ENCODE measurements at regions not wholly inside any gene's neighbourhood (a gene's known extent, or its start where the extent isn't known, plus 50 kb on each side); places are given as distances from the start of the nearest gene placed in this dataset.

DNA sequence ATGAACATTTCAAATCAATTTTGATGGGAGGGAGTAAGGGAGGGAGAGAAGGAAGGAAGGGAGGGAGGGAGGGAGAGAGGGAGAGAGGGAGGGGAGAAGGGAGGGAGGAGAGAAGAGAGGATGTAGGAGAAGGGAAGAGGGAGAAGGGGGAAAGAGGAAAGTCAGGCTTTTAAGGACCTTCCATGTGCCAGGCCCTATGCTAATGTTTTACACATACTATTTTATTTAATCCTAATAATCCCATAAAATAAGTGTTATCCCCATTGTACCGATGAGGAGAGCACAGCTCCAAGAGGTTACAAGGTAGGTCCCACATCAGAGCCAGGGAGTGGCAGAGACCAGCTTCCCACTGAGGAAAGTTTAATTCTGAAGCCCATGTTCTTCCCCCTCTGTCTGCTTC, 341.9 kb downstream of the RAB28 start:
- no peaks in the 10 kb centered on the region for H3K27me3 ChIP-seq (replicated peaks in 1 of 4; ENCODE audit: control insufficient read depth in 3 of 4, extremely low read depth in 1 of 4, insufficient read depth in 3 of 4, low read length in 3 of 4)
- no peak overlapping the region for H3K4me2 ChIP-seq (ENCODE audit: insufficient read depth in 1 of 2, low read depth in 2 of 2, low read length in 2 of 2)
- no peaks in the 10 kb centered on the region for H3K36me3 ChIP-seq (ENCODE audit: control insufficient read depth in 2 of 4, insufficient read depth in 4 of 4, low read length in 3 of 4)
- H3K56ac ChIP-seq (replicated peaks; ENCODE audit: insufficient read length, low read depth, low read length) = no peak overlapping the region
- 77% methylated on average over 1 of the region's 1 CpG; no CpG with 5 or more reads in 1 of the 2 experiments for WGBS, 2 experiments (ENCODE audit: extremely low coverage in 1 of 2, insufficient coverage in 1 of 2, insufficient read length in 1 of 2, insufficient replicate concordance in 2 of 2, low coverage in 1 of 2, low lambda C conversion rate in 2 of 2, missing lambda C conversion rate in 1 of 2)
- H2BK12ac ChIP-seq (ENCODE audit: low read depth, low read length) = no peak overlapping the region
- no peak overlapping the region for H3K14ac ChIP-seq (ENCODE audit: insufficient read length)
- ChIA-PET CTCF (ENCODE audit: partially characterized antibody) (no interaction called here), POLR2A (ENCODE audit: partially characterized antibody) (no interaction called here)
- no peak overlapping the region for H3K27ac ChIP-seq (ENCODE audit: low read depth, low read length)
- no peak overlapping the region for H2BK20ac ChIP-seq (ENCODE audit: low read length)
- H4K20me1 ChIP-seq (replicated peaks in 1 of 2; ENCODE audit: control insufficient read depth in 1 of 2, insufficient read depth in 2 of 2, low read length in 2 of 2) = peaks cover 0 to 4% of the 10 kb centered on the region in 2 experiments
- no peak overlapping the region for H2BK15ac ChIP-seq (ENCODE audit: low read length)
- no peaks in the 10 kb centered on the region for H3K4me1 ChIP-seq (replicated peaks in 1 of 4; ENCODE audit: control insufficient read depth in 3 of 4, insufficient read depth in 4 of 4, low read length in 3 of 4)
- FAIRE-seq (no peak), DNase-seq (ENCODE audit: low read depth in 1 of 2, low spot score in 2 of 2) (no peak)
- no peak overlapping the region for H4K91ac ChIP-seq (replicated peaks; ENCODE audit: insufficient read length, low read length)
- no peak overlapping the region for H2AK5ac ChIP-seq (ENCODE audit: low read depth, low read length)
- no peak overlapping the region for H3K23ac ChIP-seq (ENCODE audit: insufficient read length)
- H3K79me1 ChIP-seq (ENCODE audit: low read depth, low read length) = no peaks in the 10 kb centered on the region
- H3K9ac ChIP-seq (replicated peaks in 1 of 4; ENCODE audit: extremely low read depth in 1 of 4, low read depth in 3 of 4, low read length in 3 of 4) = no peak overlapping the region
- no peak overlapping the region for H2BK120ac ChIP-seq (replicated peaks; ENCODE audit: low read depth, low read length)
- H3K4me3 ChIP-seq (ENCODE audit: extremely low read depth in 1 of 4, insufficient read depth in 2 of 4, low read depth in 3 of 4, low read length in 4 of 4) = no peak overlapping the region
- no peaks in the 10 kb centered on the region for H3K9me3 ChIP-seq (ENCODE audit: insufficient read depth in 2 of 2, low read depth in 1 of 2, low read length in 1 of 2)
- no peak overlapping the region for H4K5ac ChIP-seq (ENCODE audit: insufficient read length, low read depth, low read length)
- no peak overlapping the region for H2AFZ ChIP-seq (ENCODE audit: low read length)
- H3K23me2 ChIP-seq (ENCODE audit: low read depth, low read length) = peaks cover 3% of the 10 kb centered on the region; the same call in 1 of the 2 replicates
- H3K18ac ChIP-seq (ENCODE audit: extremely low read depth, low read length) = no peak overlapping the region
- no peak overlapping the region for H4K8ac ChIP-seq (ENCODE audit: extremely low read depth, insufficient read depth, low read length)
- H2BK5ac ChIP-seq (ENCODE audit: low read depth, low read length) = no peak overlapping the region
- no peak overlapping the region for H3K4ac ChIP-seq (replicated peaks; ENCODE audit: insufficient read length, low read depth, low read length)
- H3K79me2 ChIP-seq (ENCODE audit: control insufficient read depth in 1 of 2, insufficient read depth in 2 of 2, low read length in 2 of 2) = no peaks in the 10 kb centered on the region
- TF ChIP-seq PHF8 (conservative IDR thresholded peaks at IDR 0.05; ENCODE audit: low read depth, low read length) (no peak), CBX8 (IDR thresholded peaks at IDR 0.05; ENCODE audit: borderline replicate concordance, low read depth, low read length) (no peak), SIRT6 (IDR thresholded peaks at IDR 0.05; ENCODE audit: low read length) (no peak), KDM4A (IDR thresholded peaks at IDR 0.05; ENCODE audit: low read depth, low read length, severe bottlenecking) (no peak), RAD21 (IDR thresholded peaks at IDR 0.05 in 1 of 2, conservative IDR thresholded peaks at IDR 0.05 in 1 of 2; ENCODE audit: low read depth in 2 of 2, low read length in 2 of 2) (no peak), GTF2F1 (IDR thresholded peaks at IDR 0.05; ENCODE audit: borderline replicate concordance, low read depth, low read length) (no peak), BCL11A (IDR thresholded peaks at IDR 0.05; ENCODE audit: low read depth in 2 of 2, low read length in 2 of 2) (no peak), SP1 (IDR thresholded peaks at IDR 0.05; ENCODE audit: low read depth, low read length) (no peak), RFX5 (IDR thresholded peaks at IDR 0.05; ENCODE audit: borderline replicate concordance, low read depth, low read length) (no peak), KDM5A (IDR thresholded peaks at IDR 0.05; ENCODE audit: low read length) (no peak), NRF1 (IDR thresholded peaks at IDR 0.05; ENCODE audit: low read depth, low read length) (no peak)
